ENCODE measurements at regions not wholly inside any gene's neighbourhood (a gene's known extent, or its start where the extent isn't known, plus 50 kb on each side); places are given as distances from the start of the nearest gene placed in this dataset.
A peak's percentile ranks its signal among the peaks of the same experiment; 100 is the strongest.

DNA sequence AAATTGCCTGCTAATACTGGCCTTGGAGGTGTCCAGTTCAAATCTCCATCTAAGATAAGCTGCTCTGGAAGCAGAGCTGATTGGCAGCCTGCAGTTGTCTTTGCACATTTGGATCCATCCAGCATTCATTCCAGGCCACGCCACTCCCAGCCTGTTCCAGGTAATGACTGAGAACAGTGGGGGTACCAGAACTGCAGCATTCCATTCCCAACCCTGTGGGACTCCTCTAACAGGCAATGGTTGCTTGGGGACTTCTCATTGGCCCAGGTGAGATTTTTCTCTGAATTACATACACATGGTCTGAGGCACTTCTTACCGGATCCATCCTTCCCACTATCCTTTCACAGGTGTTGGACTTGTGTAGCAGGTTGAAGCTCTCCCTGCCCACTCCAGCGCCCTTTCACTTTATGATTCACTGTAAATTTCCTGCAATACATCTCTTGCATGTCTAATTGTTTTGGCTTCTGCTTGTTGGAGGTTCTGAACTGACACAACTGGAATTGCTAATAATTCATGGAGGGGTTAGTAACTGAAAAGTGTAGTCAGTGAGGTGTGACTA is 206.1 kb upstream of the ZFHX3 start:
- no peak overlapping the region for H3K4me3 ChIP-seq (ENCODE audit: low read length)
- no peaks in the 10 kb centered on the region for H3K4me1 ChIP-seq (ENCODE audit: control insufficient read depth, insufficient read depth, low read length)
- no peak for DNase-seq
- H3K27ac ChIP-seq (ENCODE audit: low read length) = no peak overlapping the region
- H3K27me3 ChIP-seq (ENCODE audit: control insufficient read depth, insufficient read depth, low read length) = no peaks in the 10 kb centered on the region
- H3K36me3 ChIP-seq (ENCODE audit: control insufficient read depth, insufficient read depth, low read length) = no peaks in the 10 kb centered on the region
- 76% methylated on average over 2 of the region's 3 CpGs for WGBS (ENCODE audit: insufficient coverage)
- H3K9me3 ChIP-seq (replicated peaks; ENCODE audit: control insufficient read depth, low read depth, low read length) = no peaks in the 10 kb centered on the region

DNA sequence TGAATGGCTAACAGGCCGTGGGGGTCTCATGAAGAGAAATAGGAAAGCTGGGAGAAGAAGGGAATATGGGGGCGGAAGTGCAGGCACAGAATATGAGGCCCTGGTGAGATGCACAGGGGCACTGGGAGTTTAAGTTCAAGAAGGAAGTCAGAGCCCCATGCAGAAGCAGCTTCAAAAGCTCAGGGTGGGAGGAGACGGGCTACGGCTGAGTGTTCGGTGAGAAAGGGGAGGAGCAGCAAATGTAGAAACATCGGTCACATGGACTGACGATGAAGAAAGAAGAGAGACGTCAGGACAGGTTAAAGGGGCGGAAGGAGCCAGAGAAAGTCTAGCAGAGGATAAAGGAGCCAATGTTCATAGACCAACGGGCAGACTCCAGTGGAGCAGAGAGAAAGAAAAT is 204.5 kb upstream of the ZFHX3 start:
- Histone ChIP-seq H3K4me1 (ENCODE audit: control insufficient read depth, insufficient read depth, low read length) (no peaks in the 10 kb centered on the region), H3K27me3 (ENCODE audit: control insufficient read depth, insufficient read depth, low read length) (no peaks in the 10 kb centered on the region), H3K9me3 (replicated peaks; ENCODE audit: control insufficient read depth, low read depth, low read length) (no peaks in the 10 kb centered on the region), H3K4me3 (ENCODE audit: low read length) (no peak overlapping the region), H3K27ac (ENCODE audit: low read length) (no peak overlapping the region), H3K36me3 (ENCODE audit: control insufficient read depth, insufficient read depth, low read length) (no peaks in the 10 kb centered on the region)
- peak; percentile 6 for DNase-seq
- WGBS (ENCODE audit: insufficient coverage) = 69% methylated on average over 10 of the region's 10 CpGs

DNA sequence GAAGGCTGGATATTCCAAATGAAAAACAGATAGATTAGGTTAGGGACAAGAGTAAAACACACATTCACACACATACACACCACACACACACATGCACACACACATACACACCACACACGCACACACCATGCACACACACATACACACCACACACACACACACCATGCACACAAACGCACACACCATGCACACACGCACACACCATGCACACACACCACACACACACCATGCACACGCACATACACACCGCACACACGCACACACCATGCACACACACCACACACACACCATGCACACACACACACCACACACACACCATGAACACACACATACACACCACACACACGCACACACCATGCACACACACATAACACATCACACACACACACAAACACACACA is 203.7 kb upstream of the ZFHX3 start:
- no peak for DNase-seq
- H3K27me3 ChIP-seq (ENCODE audit: control insufficient read depth, insufficient read depth, low read length) = no peaks in the 10 kb centered on the region
- H3K9me3 ChIP-seq (replicated peaks; ENCODE audit: control insufficient read depth, low read depth, low read length) = no peaks in the 10 kb centered on the region
- H3K36me3 ChIP-seq (ENCODE audit: control insufficient read depth, insufficient read depth, low read length) = no peaks in the 10 kb centered on the region
- no peak overlapping the region for H3K27ac ChIP-seq (ENCODE audit: low read length)
- no peaks in the 10 kb centered on the region for H3K4me1 ChIP-seq (ENCODE audit: control insufficient read depth, insufficient read depth, low read length)
- H3K4me3 ChIP-seq (ENCODE audit: low read length) = no peak overlapping the region
- WGBS (ENCODE audit: insufficient coverage) = 90% methylated on average over 6 of the region's 7 CpGs

DNA sequence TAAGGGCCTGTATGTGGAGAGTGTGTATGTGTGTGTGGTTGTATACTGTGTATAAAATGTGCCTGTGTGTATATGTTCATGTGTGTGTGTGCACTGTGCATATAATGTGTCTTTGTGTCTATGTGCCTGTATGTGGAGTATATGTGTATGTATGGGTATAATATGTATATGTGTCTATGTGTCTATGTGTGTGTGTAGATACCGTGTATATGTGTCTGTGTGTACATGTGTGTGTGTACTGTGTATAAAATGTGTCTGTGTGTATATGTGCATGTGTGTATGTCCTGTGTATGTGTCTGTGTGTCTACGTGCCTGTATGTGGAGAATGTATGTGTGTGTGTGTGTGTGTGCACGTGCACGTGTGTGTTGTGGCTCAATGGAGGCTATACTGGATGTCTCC is 200.4 kb upstream of the ZFHX3 start:
- no peak for DNase-seq
- Histone ChIP-seq H3K36me3 (ENCODE audit: control insufficient read depth, insufficient read depth, low read length) (no peaks in the 10 kb centered on the region), H3K27ac (ENCODE audit: low read length) (no peak overlapping the region), H3K27me3 (ENCODE audit: control insufficient read depth, insufficient read depth, low read length) (no peaks in the 10 kb centered on the region), H3K4me3 (ENCODE audit: low read length) (no peak overlapping the region), H3K4me1 (ENCODE audit: control insufficient read depth, insufficient read depth, low read length) (no peaks in the 10 kb centered on the region), H3K9me3 (replicated peaks; ENCODE audit: control insufficient read depth, low read depth, low read length) (no peaks in the 10 kb centered on the region)
- WGBS (ENCODE audit: insufficient coverage) = 88% methylated on average over 2 of the region's 4 CpGs

DNA sequence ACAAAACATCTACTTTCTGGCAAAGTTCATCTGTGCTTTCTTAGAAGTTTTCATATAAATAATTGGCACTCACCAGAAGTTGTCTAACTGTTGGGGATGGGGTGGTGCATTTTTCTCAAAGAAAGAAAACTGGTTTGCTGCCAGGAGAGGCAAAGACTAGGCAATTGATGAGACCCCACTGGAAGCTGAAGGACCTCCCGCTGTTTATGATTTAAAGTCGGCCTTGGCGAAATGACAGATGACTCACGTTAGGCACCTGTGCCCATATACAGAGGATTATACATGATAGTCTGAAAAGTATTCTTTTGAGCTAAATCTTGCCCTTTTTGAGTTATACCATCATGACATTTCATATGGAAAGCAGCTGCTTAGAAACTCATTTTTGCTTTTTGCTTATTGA is 193.0 kb upstream of the ZFHX3 start:
- DNase-seq = no peak
- H3K27me3 ChIP-seq (ENCODE audit: control insufficient read depth, insufficient read depth, low read length) = no peaks in the 10 kb centered on the region
- H3K36me3 ChIP-seq (ENCODE audit: control insufficient read depth, insufficient read depth, low read length) = no peaks in the 10 kb centered on the region
- 74% methylated on average over 3 of the region's 4 CpGs for WGBS (ENCODE audit: insufficient coverage)
- no peak overlapping the region for H3K27ac ChIP-seq (ENCODE audit: low read length)
- H3K4me1 ChIP-seq (ENCODE audit: control insufficient read depth, insufficient read depth, low read length) = no peaks in the 10 kb centered on the region
- no peaks in the 10 kb centered on the region for H3K9me3 ChIP-seq (replicated peaks; ENCODE audit: control insufficient read depth, low read depth, low read length)
- no peak overlapping the region for H3K4me3 ChIP-seq (ENCODE audit: low read length)

DNA sequence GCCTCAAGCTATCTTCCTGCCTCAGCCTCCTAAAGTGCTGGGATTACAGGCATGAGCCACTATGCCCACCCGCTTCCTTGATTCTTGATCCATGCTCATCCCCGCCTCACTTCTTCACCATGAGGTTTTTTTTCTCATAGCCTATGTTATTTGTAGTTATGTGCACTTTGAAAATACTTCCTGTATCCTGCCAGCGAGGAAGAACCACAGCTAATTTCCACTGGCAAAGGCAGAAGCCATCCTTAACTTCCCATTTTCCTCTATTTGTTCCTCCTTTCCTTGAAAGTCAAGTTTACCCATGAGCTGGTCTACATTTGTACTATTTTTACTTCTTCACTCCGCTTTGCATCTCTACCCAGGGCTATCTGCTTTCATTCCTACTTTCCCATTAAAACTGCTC is 189.7 kb upstream of the ZFHX3 start:
- Histone ChIP-seq H3K9me3 (replicated peaks; ENCODE audit: control insufficient read depth, low read depth, low read length) (no peaks in the 10 kb centered on the region), H3K27ac (ENCODE audit: low read length) (no peak overlapping the region), H3K4me3 (ENCODE audit: low read length) (no peak overlapping the region), H3K4me1 (ENCODE audit: control insufficient read depth, insufficient read depth, low read length) (peaks cover 16% of the 10 kb centered on the region), H3K27me3 (ENCODE audit: control insufficient read depth, insufficient read depth, low read length) (peaks cover 4% of the 10 kb centered on the region), H3K36me3 (ENCODE audit: control insufficient read depth, insufficient read depth, low read length) (no peaks in the 10 kb centered on the region)
- peak; percentile 30 for DNase-seq
- WGBS (ENCODE audit: insufficient coverage) = 100% methylated on average over 2 of the region's 4 CpGs

DNA sequence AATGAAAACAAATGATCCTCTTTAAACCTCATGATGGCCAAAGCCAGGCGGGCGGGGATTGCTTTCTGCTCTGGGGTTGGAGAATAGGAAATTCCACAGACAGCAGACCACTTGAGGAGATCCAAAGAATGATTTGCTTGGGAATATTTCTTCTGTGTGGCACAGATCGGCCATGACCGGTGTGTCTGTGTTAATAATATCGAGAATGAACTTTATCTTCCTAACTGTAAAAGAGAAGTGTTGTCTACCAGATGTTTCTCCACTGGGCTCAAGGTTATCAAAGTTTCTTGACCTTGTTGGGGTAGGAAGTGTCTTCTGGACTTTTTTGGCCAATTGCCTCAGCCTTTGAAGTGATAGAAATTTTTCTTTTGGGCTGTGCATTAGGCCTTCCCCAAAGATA is 186.6 kb upstream of the ZFHX3 start:
- Histone ChIP-seq H3K4me1 (ENCODE audit: control insufficient read depth, insufficient read depth, low read length) (peaks cover 23% of the 10 kb centered on the region), H3K36me3 (ENCODE audit: control insufficient read depth, insufficient read depth, low read length) (no peaks in the 10 kb centered on the region), H3K4me3 (ENCODE audit: low read length) (no peak overlapping the region), H3K9me3 (replicated peaks; ENCODE audit: control insufficient read depth, low read depth, low read length) (no peaks in the 10 kb centered on the region), H3K27ac (ENCODE audit: low read length) (no peak overlapping the region), H3K27me3 (ENCODE audit: control insufficient read depth, insufficient read depth, low read length) (peaks cover 6% of the 10 kb centered on the region)
- DNase-seq = no peak
- 75% methylated on average over 2 of the region's 5 CpGs for WGBS (ENCODE audit: insufficient coverage)

DNA sequence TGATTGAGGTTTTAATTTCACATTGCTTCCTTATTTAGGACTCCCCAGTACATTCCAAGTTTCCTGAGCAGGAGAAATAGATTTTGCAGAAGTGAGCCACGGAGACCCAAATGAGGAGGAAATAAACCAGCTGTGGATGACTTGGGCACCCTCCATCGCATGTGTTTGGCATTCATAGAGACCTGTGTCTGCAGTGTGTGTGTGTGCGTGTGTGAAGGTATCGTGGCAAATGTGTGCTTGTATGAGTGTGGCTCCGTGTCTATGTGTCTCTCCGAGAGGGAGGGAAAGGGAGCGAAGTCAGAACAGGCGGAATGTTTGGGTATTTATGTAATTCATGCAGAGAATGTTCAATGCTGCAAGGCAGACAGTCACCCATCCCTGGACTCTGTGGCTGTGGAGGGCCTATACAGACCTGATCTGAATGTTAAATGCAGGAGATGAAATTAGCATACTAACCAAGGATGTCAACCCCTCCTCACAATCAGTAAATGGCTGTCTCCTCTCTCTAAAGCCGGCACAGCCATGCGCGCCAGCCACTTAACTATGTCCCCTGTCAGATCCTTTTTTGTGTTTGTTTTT is 186.0 kb upstream of the ZFHX3 start:
- Histone ChIP-seq H3K27me3 (ENCODE audit: control insufficient read depth, insufficient read depth, low read length) (peaks cover 6% of the 10 kb centered on the region), H3K27ac (ENCODE audit: low read length) (no peak overlapping the region), H3K9me3 (replicated peaks; ENCODE audit: control insufficient read depth, low read depth, low read length) (no peaks in the 10 kb centered on the region), H3K36me3 (ENCODE audit: control insufficient read depth, insufficient read depth, low read length) (no peaks in the 10 kb centered on the region), H3K4me1 (ENCODE audit: control insufficient read depth, insufficient read depth, low read length) (peaks cover 23% of the 10 kb centered on the region), H3K4me3 (ENCODE audit: low read length) (no peak overlapping the region)
- DNase-seq = peak; percentile 66
- WGBS (ENCODE audit: insufficient coverage) = 46% methylated on average over 9 of the region's 11 CpGs

DNA sequence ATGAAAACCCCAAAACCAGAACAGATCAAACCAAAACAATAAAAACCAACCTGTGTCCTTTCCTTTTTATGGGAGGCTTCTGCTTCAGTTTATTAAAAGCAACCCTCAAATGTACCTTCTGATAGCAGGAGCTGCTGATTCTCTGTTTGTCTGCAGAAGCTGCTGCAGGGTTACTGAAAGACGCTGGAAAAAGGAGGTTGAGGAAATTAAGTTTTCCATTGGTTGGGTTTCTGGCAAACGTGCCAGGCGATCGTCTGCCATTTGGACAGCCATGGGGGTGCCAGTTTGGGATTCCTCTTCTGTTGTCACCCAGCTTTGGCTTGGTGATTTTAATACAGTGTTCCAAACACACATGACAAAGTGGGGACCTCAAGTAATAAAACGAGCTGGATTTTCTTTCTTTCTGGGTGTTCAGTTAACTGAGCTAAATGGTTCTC is 185.4 kb upstream of the ZFHX3 start:
- 40% methylated on average over 1 of the region's 5 CpGs for WGBS (ENCODE audit: insufficient coverage)
- no peak overlapping the region for H3K27ac ChIP-seq (ENCODE audit: low read length)
- peak overlapping the region; percentile 9 for H3K4me3 ChIP-seq (ENCODE audit: low read length)

DNA sequence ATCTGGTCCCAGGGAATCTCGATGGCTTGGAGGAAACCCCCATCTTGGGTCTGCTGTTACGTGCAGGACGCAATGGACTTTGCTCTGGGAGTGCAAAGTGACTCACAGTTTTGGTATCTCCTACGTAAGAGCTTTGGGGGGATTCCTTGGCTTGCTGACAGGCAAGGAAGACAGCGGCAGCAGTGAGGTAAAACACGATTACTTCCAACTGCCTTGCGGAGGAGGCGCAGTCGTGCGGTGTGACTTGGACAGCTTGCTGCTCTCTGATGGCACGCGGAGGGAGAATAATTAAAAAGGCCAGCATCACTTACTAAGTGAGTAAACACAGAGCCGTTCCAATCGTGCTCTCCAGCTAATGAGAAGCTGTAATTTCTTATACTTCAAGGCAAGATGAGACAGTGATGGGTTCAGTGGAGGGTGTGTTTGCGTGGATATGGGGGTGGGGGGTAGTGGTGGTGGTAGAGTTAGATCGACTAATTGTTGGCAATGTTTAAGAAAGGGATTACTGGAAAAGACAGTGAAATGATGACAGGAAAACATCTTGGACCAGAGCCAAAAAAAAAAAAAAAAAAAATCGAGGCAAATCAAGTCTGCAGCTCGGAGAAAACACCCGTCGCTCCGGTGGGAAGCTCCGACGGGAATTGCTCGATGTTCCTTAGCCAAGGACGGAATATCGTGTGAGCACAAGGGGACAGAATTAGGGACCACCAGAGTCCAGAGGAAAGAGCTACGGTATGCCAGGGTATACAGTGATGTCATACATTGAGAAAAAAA is 184.8 kb upstream of the ZFHX3 start:
- H3K4me1 ChIP-seq (ENCODE audit: control insufficient read depth, insufficient read depth, low read length) = peaks cover 23% of the 10 kb centered on the region
- peak; percentile 90 for DNase-seq
- peak overlapping the region; percentile 9 for H3K4me3 ChIP-seq (ENCODE audit: low read length)
- H3K27ac ChIP-seq (ENCODE audit: low read length) = no peak overlapping the region
- H3K9me3 ChIP-seq (replicated peaks; ENCODE audit: control insufficient read depth, low read depth, low read length) = no peaks in the 10 kb centered on the region
- H3K27me3 ChIP-seq (ENCODE audit: control insufficient read depth, insufficient read depth, low read length) = peaks cover 6% of the 10 kb centered on the region
- WGBS (ENCODE audit: insufficient coverage) = 13% methylated on average over 20 of the region's 27 CpGs
- H3K36me3 ChIP-seq (ENCODE audit: control insufficient read depth, insufficient read depth, low read length) = no peaks in the 10 kb centered on the region

More for the DNA sequence above, 185.4 kb upstream of the ZFHX3 start:
- no peaks in the 10 kb centered on the region for H3K9me3 ChIP-seq (replicated peaks; ENCODE audit: control insufficient read depth, low read depth, low read length)
- DNase-seq = no peak
- peaks cover 6% of the 10 kb centered on the region for H3K27me3 ChIP-seq (ENCODE audit: control insufficient read depth, insufficient read depth, low read length)
- no peaks in the 10 kb centered on the region for H3K36me3 ChIP-seq (ENCODE audit: control insufficient read depth, insufficient read depth, low read length)
- peaks cover 23% of the 10 kb centered on the region for H3K4me1 ChIP-seq (ENCODE audit: control insufficient read depth, insufficient read depth, low read length)
